GM21717 (cell line): ENCODE measurements at regions not wholly inside any gene's neighbourhood (a gene's known extent, or its start where the extent isn't known, plus 50 kb on each side); places are given as distances from the start of the nearest gene placed in this dataset.
"Not testable (repeated sequence)": the region's sequence is repeated elsewhere in the genome, so short reads cannot be mapped to it uniquely, and the experiment has no call there.

Experiments used
- ATAC-seq: cut with Tn5 transposase; IDR thresholded peaks from one replicate; pipeline ENCODE4 v1.9.1; 2021; ENCODE audit warnings: mild to moderate bottlenecking, moderate library complexity; ENCODE audit not compliant: unreplicated experiment

- ATAC-seq = no peak
Observed at GRCh38 chr10:85430991-85431390, 935.6 kb downstream of the GRID1 start.

DNA sequence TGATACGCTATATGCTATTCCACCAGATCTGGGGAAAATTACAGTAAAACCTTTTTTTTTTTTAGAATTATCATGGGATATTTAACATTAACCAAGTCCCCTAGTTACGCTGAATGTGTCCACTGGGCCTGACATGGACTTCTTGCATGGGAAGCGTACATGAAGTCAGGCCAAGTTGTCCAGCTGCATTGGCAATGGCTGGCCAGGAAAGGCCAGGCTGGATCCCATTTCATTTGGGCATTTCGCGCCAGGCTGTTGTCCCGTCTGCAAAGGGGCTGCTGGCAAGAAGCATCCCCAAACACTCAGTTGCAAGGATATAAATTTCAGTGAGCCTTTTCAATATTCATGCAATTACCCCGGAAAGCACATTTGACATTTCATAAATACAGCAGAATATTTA lies 933.3 kb downstream of the GRID1 start:
- ATAC-seq = no peak

DNA sequence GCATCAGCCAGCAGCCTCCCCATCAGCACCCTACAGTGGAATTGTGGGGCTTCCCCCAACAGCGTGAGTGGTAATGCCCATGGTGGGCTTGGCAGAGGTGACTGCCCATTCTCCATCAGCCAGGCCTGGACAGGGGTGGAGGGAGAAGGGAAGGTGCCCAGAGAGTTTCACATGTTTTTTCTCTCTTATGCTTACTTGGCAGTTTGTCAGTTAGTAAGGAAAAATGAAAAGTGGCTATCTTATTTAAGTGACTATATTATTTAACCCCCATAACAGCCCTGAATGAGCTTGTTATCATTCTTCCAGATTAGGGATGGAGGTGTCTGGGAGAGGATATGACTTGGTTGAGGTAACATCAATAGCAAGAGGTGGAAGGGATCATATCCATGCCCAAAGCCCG lies 921.7 kb downstream of the GRID1 start:
- no peak for ATAC-seq

GRCh38 chr10:85445702-85446101 lies 920.9 kb downstream of the GRID1 start:
- ATAC-seq = no peak

GRCh38 chr10:85446827-85447226 lies 919.8 kb downstream of the GRID1 start:
- ATAC-seq = no peak

- no peak for ATAC-seq
Observed at GRCh38 chr10:85447690-85448089, 918.9 kb downstream of the GRID1 start.

- ATAC-seq = no peak
Observed at GRCh38 chr10:85448716-85449115, 917.9 kb downstream of the GRID1 start.

GRCh38 chr10:85454386-85454785 lies 912.2 kb downstream of the GRID1 start:
- ATAC-seq = no peak

GRCh38 chr10:85457191-85457590 lies 909.4 kb downstream of the GRID1 start:
- no peak for ATAC-seq

GRCh38 chr10:85458324-85458723 lies 908.3 kb downstream of the GRID1 start:
- no peak for ATAC-seq

DNA sequence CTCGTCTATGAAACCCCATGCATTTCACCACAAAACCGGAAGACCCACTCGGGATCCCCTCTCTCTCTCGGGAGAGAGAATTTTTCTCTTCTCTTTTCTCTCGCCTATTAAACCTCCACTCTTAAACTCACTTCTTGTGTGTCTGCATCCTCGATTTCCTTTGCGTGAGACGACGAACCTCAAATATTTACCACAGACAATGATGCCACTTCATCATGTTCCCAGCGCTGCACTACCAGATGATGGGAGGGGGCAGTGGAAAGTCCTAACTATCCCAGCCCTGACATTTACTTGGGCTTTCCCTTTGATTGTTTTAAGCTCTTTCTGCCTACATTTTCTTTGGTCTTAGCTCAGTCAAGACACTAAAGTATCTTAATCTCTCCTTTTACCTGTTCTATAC lies 906.7 kb downstream of the GRID1 start:
- no peak for ATAC-seq

- ATAC-seq = no peak
Observed at GRCh38 chr10:85464336-85464735, 902.3 kb downstream of the GRID1 start.

DNA sequence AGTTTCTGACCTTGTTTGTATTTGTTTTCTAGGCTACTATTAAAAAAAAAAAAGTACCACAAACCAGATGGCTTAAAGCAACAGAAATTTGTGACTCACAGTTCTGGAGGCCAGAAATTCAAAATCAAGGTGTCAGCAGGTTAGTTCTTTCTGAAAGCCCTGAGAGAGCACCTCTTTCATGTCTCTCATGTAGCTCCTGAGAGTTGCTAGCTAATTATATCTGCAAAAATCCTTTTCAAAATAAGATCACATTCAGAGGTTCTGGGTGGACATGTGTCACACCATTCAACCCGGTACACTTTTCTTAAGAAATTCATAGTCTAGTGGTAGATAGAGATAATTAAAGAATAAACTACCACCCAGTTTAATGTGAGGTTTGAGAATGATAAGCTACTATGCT lies 888.6 kb downstream of the GRID1 start:
- no peak for ATAC-seq

DNA sequence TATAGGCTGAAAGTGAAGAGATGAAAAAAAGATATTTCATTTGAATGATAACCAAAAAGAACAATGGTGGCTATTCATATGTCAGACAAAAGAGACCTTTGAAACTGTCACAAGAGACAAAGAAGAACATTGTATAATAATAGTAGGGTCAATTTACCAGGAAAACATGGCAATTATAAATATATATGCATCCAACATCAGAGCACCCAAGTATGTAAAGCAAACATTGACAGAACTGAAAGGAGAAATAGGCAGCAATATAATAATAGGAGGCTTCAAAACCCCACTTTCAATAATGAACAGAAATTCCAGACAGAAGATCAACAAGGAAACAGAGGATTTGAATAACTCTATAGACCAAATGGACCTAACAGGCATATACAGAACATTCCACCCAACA lies 876.2 kb downstream of the GRID1 start:
- ATAC-seq = no peak

GRCh38 chr10:85491652-85492051 lies 874.9 kb downstream of the GRID1 start:
- ATAC-seq = no peak

GRCh38 chr10:85492684-85493083 lies 873.9 kb downstream of the GRID1 start:
- ATAC-seq = no peak

- no peak for ATAC-seq
Observed at GRCh38 chr10:85493703-85494102, 872.9 kb downstream of the GRID1 start.

DNA sequence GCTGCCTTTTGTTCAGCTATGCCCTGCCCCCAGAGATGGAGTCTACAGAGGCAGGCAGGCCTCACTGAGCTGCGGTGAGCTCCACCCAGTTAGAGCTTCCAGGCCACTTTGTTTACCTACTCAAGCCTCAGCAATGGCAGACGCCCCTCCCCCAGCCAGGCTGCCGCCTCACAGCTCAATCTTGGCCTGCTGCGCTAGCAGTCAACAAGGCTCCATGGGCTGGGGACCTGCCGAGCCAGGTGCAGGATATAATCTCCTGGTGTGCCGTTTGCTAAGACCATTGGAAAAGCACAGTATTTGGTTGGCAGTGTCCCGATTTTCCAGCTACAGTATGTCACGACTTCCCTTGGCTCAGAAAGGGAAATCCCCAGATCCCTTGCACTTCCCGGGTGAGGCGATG lies 862.0 kb downstream of the GRID1 start:
- ATAC-seq = not testable (repeated sequence)

- ATAC-seq = no peak
Observed at GRCh38 chr10:85508159-85508558, 858.4 kb downstream of the GRID1 start.

DNA sequence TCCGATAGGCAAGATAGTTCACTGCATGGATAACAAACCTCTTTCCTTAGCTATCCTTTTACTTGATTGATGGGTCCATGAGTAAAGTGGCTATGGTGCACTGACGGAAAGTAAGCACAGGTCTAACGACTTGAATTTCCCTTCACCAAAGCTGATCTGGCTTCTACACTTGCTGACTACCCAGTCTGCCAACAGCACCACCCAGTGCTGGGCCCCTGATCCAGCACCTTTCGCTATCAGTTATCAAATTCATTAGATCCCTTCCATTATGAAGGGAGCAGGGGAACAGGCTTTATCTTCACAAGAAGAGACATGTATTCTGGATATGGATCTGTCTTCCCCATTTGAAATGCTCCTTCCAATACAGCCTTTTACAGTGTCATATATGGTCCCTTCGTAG lies 855.9 kb downstream of the GRID1 start:
- no peak for ATAC-seq

DNA sequence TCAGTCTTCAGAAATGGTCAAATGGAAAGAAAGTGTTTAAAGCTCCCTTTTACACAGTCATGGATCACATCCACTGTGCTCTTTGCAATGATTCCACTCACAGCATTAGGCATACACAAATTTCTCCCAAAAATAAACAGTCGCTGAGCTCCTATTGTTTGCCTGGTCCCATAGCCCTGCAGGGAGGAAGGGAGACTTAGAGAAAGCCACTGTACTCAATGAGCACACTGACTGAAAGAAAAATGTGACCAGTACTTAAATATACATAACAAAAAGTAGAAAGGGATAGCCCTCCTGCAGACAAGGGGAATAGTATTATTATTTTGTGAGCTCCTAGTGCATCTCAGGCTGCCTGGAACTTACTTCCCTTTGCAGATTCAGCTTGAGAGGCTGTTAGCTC lies 853.2 kb downstream of the GRID1 start:
- ATAC-seq = no peak

GRCh38 chr10:85515316-85515715 lies 851.3 kb downstream of the GRID1 start:
- no peak for ATAC-seq

GRCh38 chr10:85524001-85524666 lies 842.5 kb downstream of the GRID1 start:
- no peak for ATAC-seq
